H1 (cell line): ENCODE measurements at regions not wholly inside any gene's neighbourhood (a gene's known extent, or its start where the extent isn't known, plus 50 kb on each side); places are given as distances from the start of the nearest gene placed in this dataset.

ENCODE experiments used
- BCL11A ChIP-seq, 2 experiments: IDR thresholded peaks; one replicate each; pipeline ENCODE4 v1.6.1; 2011; ENCODE audit warnings: low read depth in 2 of 2, low read length in 2 of 2, mild to moderate bottlenecking in 2 of 2
- CHD1 ChIP-seq: IDR thresholded peaks from 2 replicates; pipeline ENCODE4 v1.6.1; 2012; ENCODE audit warnings: low read depth, low read length, improper control_type of control experiment
- CHD2 ChIP-seq: IDR thresholded peaks from 2 replicates; pipeline ENCODE4 v1.6.1; 2012; ENCODE audit warnings: low read length, improper control_type of control experiment
- EGR1 ChIP-seq: IDR thresholded peaks from 2 replicates; pipeline ENCODE4 v1.6.1; 2011; ENCODE audit warnings: low read depth, low read length, borderline replicate concordance
- JUND ChIP-seq: IDR thresholded peaks from 2 replicates; pipeline ENCODE4 v1.6.1; 2011; ENCODE audit warnings: mild to moderate bottlenecking, improper control_type of control experiment, low read length
- MAFK ChIP-seq: IDR thresholded peaks from 2 replicates; pipeline ENCODE4 v1.6.1; 2012; ENCODE audit warnings: low read depth, mild to moderate bottlenecking, improper control_type of control experiment, low read length
- ZNF274 ChIP-seq: IDR thresholded peaks from 2 replicates; pipeline ENCODE4 v1.7.0; 2012; ENCODE audit warnings: low read length, borderline replicate concordance; ENCODE audit errors: extremely low read depth

DNA sequence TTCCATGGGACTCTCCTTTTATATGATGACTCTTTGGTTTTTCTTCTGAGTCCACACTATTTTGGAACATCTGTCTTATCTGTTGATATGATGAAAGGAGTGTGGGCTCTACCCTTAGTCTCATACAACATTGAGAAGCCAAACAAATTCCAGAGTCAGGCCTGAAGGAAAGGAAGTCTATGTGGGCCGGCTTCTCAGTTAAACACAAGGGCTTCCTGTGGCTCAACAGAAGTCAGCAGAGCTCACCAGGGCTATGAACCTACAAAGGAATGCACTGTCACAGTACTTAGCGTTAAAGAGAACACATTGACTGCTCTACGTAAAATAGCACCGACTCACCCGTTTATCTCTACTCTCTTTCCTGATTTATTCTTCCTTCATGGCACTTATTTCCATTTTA is 641.0 kb upstream of the FRG1 start (continued):
- TF ChIP-seq CHD1 = no peak
- no peak for TF ChIP-seq CHD2
- no peak for TF ChIP-seq BCL11A (IDR thresholded peaks at IDR 0.05; ENCODE audit: low read depth in 2 of 2, low read length in 2 of 2)
- no peak for TF ChIP-seq JUND
- no peak for TF ChIP-seq ZNF274
- no peak for TF ChIP-seq MAFK
- no peak for TF ChIP-seq EGR1
